WTC11 (cell line): ENCODE measurements at regions not wholly inside any gene's neighbourhood (a gene's known extent, or its start where the extent isn't known, plus 50 kb on each side); places are given as distances from the start of the nearest gene placed in this dataset.

ENCODE experiments used
- ATAC-seq: fragments of 200-7000 bp; cut with Tn5 transposase; 2 replicates; pipeline ENCODE4 v1.10.0; 2021; ENCODE audit warnings: mild to moderate bottlenecking, moderate library complexity
- CTCF ChIA-PET: fragments of 300-600 bp; sonication (Branson Sonifier 250); formaldehyde crosslinking; loops from one replicate; lab custom pipeline; 2021; ENCODE audit warnings: antibody characterized with exemption; lab: Charles Lee
- POLR2A ChIA-PET: fragments of 350-600 bp; sonication (Branson Sonifier 250); formaldehyde crosslinking; loops from one replicate; lab custom pipeline; 2021; ENCODE audit warnings: antibody characterized with exemption; lab: Charles Lee
- DNase-seq: peaks from one replicate; pipeline ENCODE4 v3.0.0; 2021; ENCODE audit warnings: low spot score
- H3K27ac Mint-ChIP-seq: 2 replicates; pipeline ENCODE4 v1.8.0; 2021; ENCODE audit warnings: mixed read lengths
- H3K27me3 Mint-ChIP-seq: 2 replicates; pipeline ENCODE4 v1.8.0; 2021; ENCODE audit warnings: low read depth, mild to moderate bottlenecking, moderate library complexity, mixed read lengths
- H3K36me3 Mint-ChIP-seq: 2 replicates; pipeline ENCODE4 v1.8.0; 2021; ENCODE audit warnings: mixed read lengths
- H3K4me1 Mint-ChIP-seq: 2 replicates; pipeline ENCODE4 v1.8.0; 2022; ENCODE audit warnings: mixed read lengths
- H3K4me3 Mint-ChIP-seq: 2 replicates; pipeline ENCODE4 v1.8.0; 2021; ENCODE audit warnings: mild to moderate bottlenecking, moderate library complexity, mixed read lengths
- H3K9me3 Mint-ChIP-seq: 2 replicates; pipeline ENCODE4 v1.8.0; 2021; ENCODE audit warnings: mixed read lengths
- CBFB ChIP-seq: sonication (generic); formaldehyde crosslinking; IDR thresholded peaks from 2 replicates; pipeline ENCODE4 v1.8.1; 2022; ENCODE audit warnings: mild to moderate bottlenecking, low read depth, missing genetic modification reagents
- ELF4 ChIP-seq: sonication (generic); formaldehyde crosslinking; IDR thresholded peaks from 2 replicates; pipeline ENCODE4 v1.8.1; 2022; ENCODE audit warnings: low read depth, mild to moderate bottlenecking, moderate library complexity, missing genetic modification reagents
- IRF2 ChIP-seq: sonication (generic); formaldehyde crosslinking; IDR thresholded peaks from 2 replicates; pipeline ENCODE4 v1.8.0; 2022; ENCODE audit warnings: low read depth, missing genetic modification reagents, borderline replicate concordance
- MXD4 ChIP-seq: fragments of 250-450 bp; sonication (Bioruptor Pico); IDR thresholded peaks from 2 replicates; pipeline ENCODE4 v1.8.0; 2021; ENCODE audit warnings: mild to moderate bottlenecking, moderate library complexity, borderline replicate concordance
- MYBL2 ChIP-seq: sonication (generic); formaldehyde crosslinking; IDR thresholded peaks from 2 replicates; pipeline ENCODE4 v1.8.1; 2023; ENCODE audit warnings: mild to moderate bottlenecking, moderate library complexity, missing genetic modification reagents
- NFATC4 ChIP-seq: fragments of 250-450 bp; sonication (Bioruptor Pico); IDR thresholded peaks from 2 replicates; pipeline ENCODE4 v1.9.0; 2021; ENCODE audit warnings: mild to moderate bottlenecking
- NFE2L1 ChIP-seq: sonication (generic); formaldehyde crosslinking; IDR thresholded peaks from 2 replicates; pipeline ENCODE4 v1.8.1; 2023; ENCODE audit warnings: missing genetic modification reagents
- NR2C2 ChIP-seq: sonication (generic); formaldehyde crosslinking; IDR thresholded peaks from 2 replicates; pipeline ENCODE4 v1.8.0; 2022; ENCODE audit warnings: mild to moderate bottlenecking, missing genetic modification reagents
- NR3C1 ChIP-seq: sonication (generic); formaldehyde crosslinking; conservative IDR thresholded peaks from 2 replicates; pipeline ENCODE4 v1.8.1; 2023; ENCODE audit warnings: low read depth, mild to moderate bottlenecking, missing genetic modification reagents
- SOX15 ChIP-seq: fragments of 250-450 bp; sonication (Bioruptor Pico); IDR thresholded peaks from 2 replicates; pipeline ENCODE4 v1.9.0; 2021; ENCODE audit warnings: mild to moderate bottlenecking
- SP1 ChIP-seq: sonication (generic); formaldehyde crosslinking; conservative IDR thresholded peaks from 2 replicates; pipeline ENCODE4 v1.8.1; 2022; ENCODE audit warnings: missing genetic modification reagents
- ZNF121 ChIP-seq: sonication (generic); formaldehyde crosslinking; IDR thresholded peaks from 2 replicates; pipeline ENCODE4 v1.8.0; 2023; ENCODE audit warnings: missing genetic modification reagents
- ZNF138 ChIP-seq: sonication (generic); formaldehyde crosslinking; conservative IDR thresholded peaks from 2 replicates; pipeline ENCODE4 v1.8.1; 2022; ENCODE audit warnings: mild to moderate bottlenecking, moderate library complexity, missing genetic modification reagents
- ZNF219 ChIP-seq: sonication (generic); formaldehyde crosslinking; IDR thresholded peaks from 2 replicates; pipeline ENCODE4 v1.8.0; 2023; ENCODE audit warnings: missing genetic modification reagents, mild to moderate bottlenecking, borderline replicate concordance
- ZNF396 ChIP-seq: fragments of 250-450 bp; sonication (Bioruptor Pico); IDR thresholded peaks from 2 replicates; pipeline ENCODE4 v1.8.0; 2021; ENCODE audit warnings: mild to moderate bottlenecking, moderate library complexity, borderline replicate concordance
- ZNF671 ChIP-seq: fragments of 250-450 bp; sonication (Bioruptor Pico); IDR thresholded peaks from 2 replicates; pipeline ENCODE4 v1.8.0; 2021; ENCODE audit warnings: mild to moderate bottlenecking
- TF ChIP-seq, protein P1 (sequence below): fragments of 250-450 bp; sonication (Bioruptor Pico); conservative IDR thresholded peaks from 2 replicates; pipeline ENCODE4 v1.9.0; 2021; ENCODE audit warnings: mild to moderate bottlenecking
- TF ChIP-seq, protein P2 (sequence below): fragments of 250-450 bp; sonication (Bioruptor Pico); IDR thresholded peaks from 2 replicates; pipeline ENCODE4 v1.9.0; 2021; ENCODE audit warnings: moderate library complexity, mild to moderate bottlenecking, inconsistent platforms, borderline replicate concordance
- TF ChIP-seq, protein P3 (sequence below): sonication (generic); formaldehyde crosslinking; IDR thresholded peaks from 2 replicates; pipeline ENCODE4 v1.8.0; 2023; ENCODE audit warnings: missing genetic modification reagents
- TF ChIP-seq, protein P4 (sequence below): sonication (generic); formaldehyde crosslinking; IDR thresholded peaks from 2 replicates; pipeline ENCODE4 v1.8.0; 2022; ENCODE audit warnings: mild to moderate bottlenecking, missing genetic modification reagents
- TF ChIP-seq, protein P5 (sequence below): fragments of 250-450 bp; sonication (Bioruptor Pico); IDR thresholded peaks from 2 replicates; pipeline ENCODE4 v2.1.2; 2022; ENCODE audit warnings: mild to moderate bottlenecking, moderate library complexity
- TF ChIP-seq, protein P6 (sequence below): sonication (generic); formaldehyde crosslinking; IDR thresholded peaks from 2 replicates; pipeline ENCODE4 v1.8.1; 2023; ENCODE audit warnings: mild to moderate bottlenecking, missing genetic modification reagents, moderate library complexity
- TF ChIP-seq, protein P7 (sequence below): sonication (generic); formaldehyde crosslinking; IDR thresholded peaks from 2 replicates; pipeline ENCODE4 v1.8.1; 2022; ENCODE audit warnings: low read depth, mild to moderate bottlenecking, moderate library complexity, missing genetic modification reagents, borderline replicate concordance
- TF ChIP-seq, protein P8 (sequence below): fragments of 200-600 bp; IDR thresholded peaks from 2 replicates; pipeline ENCODE4 v1.8.0; 2022; ENCODE audit warnings: antibody characterized with exemption
- TF ChIP-seq, protein P9 (sequence below): sonication (generic); formaldehyde crosslinking; IDR thresholded peaks from 2 replicates; pipeline ENCODE4 v1.8.1; 2023; ENCODE audit warnings: mild to moderate bottlenecking, moderate library complexity, missing genetic modification reagents

DNA sequence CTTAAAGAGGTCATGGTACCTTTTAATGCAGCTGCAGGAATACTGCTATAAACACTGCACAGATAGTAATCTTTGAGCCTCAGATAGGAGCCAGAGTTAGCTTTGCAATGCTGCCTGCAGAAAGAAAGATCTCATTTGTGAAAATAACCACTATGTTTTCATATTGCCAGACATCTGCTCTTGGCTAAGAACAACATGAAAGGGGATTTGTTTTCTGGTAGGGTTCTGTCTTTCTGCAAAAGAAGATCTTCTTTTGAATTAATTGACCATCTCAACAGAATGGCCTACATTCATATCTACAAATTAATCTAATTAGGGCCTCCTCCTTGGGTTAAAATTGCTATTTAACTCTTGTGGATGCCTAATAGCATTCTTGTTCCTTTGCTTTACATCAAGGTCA lies 177.6 kb upstream of the DPYD start:
- POLR2A ChIA-PET: no interaction called here
- DNase-seq: no peak
- ATAC-seq: no peak
- no peaks in the 10 kb centered on the region for H3K36me3 Mint-ChIP-seq
- no peak for TF ChIP-seq IRF2 (CRISPR knock-in tag)
- no peak for TF ChIP-seq ZNF138 (CRISPR knock-in tag)
- TF ChIP-seq, protein P1, sequence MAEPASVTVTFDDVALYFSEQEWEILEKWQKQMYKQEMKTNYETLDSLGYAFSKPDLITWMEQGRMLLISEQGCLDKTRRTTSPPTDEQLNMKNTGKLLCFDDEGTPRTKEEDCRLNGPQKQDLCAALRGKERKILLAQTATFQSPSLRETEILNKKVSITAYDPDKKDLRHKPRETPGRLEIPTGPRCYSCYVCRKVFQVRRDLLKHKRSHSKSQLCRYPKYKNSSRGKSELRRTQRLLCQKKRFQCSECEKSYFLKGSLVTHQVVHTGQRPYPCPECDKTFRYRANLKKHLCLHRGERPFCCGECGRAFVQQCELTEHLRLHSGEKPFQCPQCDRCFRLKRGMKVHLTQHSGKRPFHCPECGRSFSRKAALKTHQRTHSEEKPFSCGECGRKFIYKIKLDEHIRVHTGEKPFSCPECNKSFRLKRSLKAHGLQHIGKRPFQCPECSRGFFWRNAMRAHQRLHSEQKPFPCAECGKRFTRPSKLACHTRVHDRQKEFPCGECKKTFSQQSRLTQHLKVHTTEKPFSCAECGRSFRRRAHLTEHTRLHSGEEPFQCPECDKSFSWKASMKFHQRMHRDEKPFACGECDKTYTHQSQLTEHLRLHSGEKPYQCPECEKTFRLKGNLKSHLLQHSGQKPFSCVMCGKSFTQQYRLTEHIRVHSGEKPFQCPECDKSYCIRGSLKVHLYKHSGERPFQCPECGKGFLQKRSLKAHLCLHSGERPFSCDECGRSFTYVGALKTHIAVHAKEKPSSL (CRISPR knock-in tag): no peak
- TF ChIP-seq, protein P2, sequence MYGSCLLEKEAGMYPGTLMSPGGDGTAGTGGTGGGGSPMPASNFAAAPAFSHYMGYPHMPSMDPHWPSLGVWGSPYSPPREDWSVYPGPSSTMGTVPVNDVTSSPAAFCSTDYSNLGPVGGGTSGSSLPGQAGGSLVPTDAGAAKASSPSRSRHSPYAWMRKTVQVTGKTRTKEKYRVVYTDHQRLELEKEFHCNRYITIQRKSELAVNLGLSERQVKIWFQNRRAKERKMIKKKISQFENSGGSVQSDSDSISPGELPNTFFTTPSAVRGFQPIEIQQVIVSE: no peak
- no peak for TF ChIP-seq NFATC4 (CRISPR knock-in tag)
- TF ChIP-seq, protein P3, sequence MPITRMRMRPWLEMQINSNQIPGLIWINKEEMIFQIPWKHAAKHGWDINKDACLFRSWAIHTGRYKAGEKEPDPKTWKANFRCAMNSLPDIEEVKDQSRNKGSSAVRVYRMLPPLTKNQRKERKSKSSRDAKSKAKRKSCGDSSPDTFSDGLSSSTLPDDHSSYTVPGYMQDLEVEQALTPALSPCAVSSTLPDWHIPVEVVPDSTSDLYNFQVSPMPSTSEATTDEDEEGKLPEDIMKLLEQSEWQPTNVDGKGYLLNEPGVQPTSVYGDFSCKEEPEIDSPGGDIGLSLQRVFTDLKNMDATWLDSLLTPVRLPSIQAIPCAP: no peak
- no peak for TF ChIP-seq ZNF219 (CRISPR knock-in tag)
- TF ChIP-seq, protein P4, sequence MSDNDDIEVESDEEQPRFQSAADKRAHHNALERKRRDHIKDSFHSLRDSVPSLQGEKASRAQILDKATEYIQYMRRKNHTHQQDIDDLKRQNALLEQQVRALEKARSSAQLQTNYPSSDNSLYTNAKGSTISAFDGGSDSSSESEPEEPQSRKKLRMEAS (CRISPR knock-in tag): no peak
- TF ChIP-seq, protein P5, sequence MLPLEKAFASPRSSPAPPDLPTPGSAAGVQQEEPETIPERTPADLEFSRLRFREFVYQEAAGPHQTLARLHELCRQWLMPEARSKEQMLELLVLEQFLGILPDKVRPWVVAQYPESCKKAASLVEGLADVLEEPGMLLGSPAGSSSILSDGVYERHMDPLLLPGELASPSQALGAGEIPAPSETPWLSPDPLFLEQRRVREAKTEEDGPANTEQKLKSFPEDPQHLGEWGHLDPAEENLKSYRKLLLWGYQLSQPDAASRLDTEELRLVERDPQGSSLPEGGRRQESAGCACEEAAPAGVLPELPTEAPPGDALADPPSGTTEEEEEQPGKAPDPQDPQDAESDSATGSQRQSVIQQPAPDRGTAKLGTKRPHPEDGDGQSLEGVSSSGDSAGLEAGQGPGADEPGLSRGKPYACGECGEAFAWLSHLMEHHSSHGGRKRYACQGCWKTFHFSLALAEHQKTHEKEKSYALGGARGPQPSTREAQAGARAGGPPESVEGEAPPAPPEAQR (CRISPR knock-in tag): no peak
- no peak for TF ChIP-seq NR3C1 (CRISPR knock-in tag)
- TF ChIP-seq SP1 (CRISPR knock-in tag): no peak
- no peak for TF ChIP-seq SOX15 (CRISPR knock-in tag)
- TF ChIP-seq ZNF671 (CRISPR knock-in tag): no peak
- TF ChIP-seq MYBL2 (CRISPR knock-in tag): no peak
- TF ChIP-seq MXD4 (CRISPR knock-in tag): no peak
- TF ChIP-seq ZNF396: no peak
- TF ChIP-seq ELF4: no peak
- TF ChIP-seq, all 79 proteins: peak for 0
- Mint-ChIP-seq H3K9me3 (no peaks in the 10 kb centered on the region), H3K27ac (no peak overlapping the region), H3K4me3 (no peak overlapping the region), H3K27me3 (no peaks in the 10 kb centered on the region), H3K4me1 (no peaks in the 10 kb centered on the region)
- CTCF ChIA-PET: no interaction called here

DNA sequence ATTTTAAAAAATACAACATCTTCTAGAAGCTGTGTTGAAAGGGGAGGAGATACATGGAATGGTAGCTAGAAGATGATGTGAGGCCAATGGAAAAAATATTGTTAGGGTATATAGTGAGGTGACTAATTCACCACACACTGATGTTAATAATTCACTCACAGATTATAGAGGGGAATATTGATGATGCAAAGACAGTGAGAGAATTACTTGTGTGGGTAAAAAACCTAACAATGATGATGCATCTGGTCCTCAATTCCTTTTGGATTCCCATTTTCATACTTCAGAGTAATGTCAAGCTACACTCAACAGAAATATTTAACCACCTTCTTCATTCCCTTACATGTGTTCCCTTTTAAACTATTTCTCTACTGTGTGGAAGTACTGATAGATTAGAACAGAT lies 169.5 kb upstream of the DPYD start:
- H3K36me3 Mint-ChIP-seq: no peaks in the 10 kb centered on the region
- POLR2A ChIA-PET: no interaction called here
- DNase-seq (no peak), ATAC-seq (no peak)
- no peak overlapping the region for H3K27ac Mint-ChIP-seq
- H3K9me3 Mint-ChIP-seq: no peaks in the 10 kb centered on the region
- CTCF ChIA-PET: no interaction called here
- no peak overlapping the region for H3K4me3 Mint-ChIP-seq
- H3K4me1 Mint-ChIP-seq: peaks cover 19% of the 10 kb centered on the region
- H3K27me3 Mint-ChIP-seq: no peaks in the 10 kb centered on the region
- TF ChIP-seq, protein P6, sequence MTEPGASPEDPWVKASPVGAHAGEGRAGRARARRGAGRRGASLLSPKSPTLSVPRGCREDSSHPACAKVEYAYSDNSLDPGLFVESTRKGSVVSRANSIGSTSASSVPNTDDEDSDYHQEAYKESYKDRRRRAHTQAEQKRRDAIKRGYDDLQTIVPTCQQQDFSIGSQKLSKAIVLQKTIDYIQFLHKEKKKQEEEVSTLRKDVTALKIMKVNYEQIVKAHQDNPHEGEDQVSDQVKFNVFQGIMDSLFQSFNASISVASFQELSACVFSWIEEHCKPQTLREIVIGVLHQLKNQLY (CRISPR knock-in tag): no peak
- TF ChIP-seq ZNF121 (CRISPR knock-in tag) (no peak), ZNF671 (CRISPR knock-in tag) (no peak), CBFB (no peak), NFE2L1 (no peak), NR2C2 (no peak)
- TF ChIP-seq, protein P5 (CRISPR knock-in tag): no peak
- TF ChIP-seq, protein P7, sequence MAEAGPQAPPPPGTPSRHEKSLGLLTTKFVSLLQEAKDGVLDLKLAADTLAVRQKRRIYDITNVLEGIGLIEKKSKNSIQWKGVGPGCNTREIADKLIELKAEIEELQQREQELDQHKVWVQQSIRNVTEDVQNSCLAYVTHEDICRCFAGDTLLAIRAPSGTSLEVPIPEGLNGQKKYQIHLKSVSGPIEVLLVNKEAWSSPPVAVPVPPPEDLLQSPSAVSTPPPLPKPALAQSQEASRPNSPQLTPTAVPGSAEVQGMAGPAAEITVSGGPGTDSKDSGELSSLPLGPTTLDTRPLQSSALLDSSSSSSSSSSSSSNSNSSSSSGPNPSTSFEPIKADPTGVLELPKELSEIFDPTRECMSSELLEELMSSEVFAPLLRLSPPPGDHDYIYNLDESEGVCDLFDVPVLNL (CRISPR knock-in tag): no peak
- TF ChIP-seq, protein P8, sequence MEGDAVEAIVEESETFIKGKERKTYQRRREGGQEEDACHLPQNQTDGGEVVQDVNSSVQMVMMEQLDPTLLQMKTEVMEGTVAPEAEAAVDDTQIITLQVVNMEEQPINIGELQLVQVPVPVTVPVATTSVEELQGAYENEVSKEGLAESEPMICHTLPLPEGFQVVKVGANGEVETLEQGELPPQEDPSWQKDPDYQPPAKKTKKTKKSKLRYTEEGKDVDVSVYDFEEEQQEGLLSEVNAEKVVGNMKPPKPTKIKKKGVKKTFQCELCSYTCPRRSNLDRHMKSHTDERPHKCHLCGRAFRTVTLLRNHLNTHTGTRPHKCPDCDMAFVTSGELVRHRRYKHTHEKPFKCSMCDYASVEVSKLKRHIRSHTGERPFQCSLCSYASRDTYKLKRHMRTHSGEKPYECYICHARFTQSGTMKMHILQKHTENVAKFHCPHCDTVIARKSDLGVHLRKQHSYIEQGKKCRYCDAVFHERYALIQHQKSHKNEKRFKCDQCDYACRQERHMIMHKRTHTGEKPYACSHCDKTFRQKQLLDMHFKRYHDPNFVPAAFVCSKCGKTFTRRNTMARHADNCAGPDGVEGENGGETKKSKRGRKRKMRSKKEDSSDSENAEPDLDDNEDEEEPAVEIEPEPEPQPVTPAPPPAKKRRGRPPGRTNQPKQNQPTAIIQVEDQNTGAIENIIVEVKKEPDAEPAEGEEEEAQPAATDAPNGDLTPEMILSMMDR: no peak
- TF ChIP-seq, protein P9, sequence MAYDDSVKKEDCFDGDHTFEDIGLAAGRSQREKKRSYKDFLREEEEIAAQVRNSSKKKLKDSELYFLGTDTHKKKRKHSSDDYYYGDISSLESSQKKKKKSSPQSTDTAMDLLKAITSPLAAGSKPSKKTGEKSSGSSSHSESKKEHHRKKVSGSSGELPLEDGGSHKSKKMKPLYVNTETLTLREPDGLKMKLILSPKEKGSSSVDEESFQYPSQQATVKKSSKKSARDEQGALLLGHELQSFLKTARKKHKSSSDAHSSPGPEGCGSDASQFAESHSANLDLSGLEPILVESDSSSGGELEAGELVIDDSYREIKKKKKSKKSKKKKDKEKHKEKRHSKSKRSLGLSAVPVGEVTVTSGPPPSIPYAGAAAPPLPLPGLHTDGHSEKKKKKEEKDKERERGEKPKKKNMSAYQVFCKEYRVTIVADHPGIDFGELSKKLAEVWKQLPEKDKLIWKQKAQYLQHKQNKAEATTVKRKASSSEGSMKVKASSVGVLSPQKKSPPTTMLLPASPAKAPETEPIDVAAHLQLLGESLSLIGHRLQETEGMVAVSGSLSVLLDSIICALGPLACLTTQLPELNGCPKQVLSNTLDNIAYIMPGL (CRISPR knock-in tag): no peak
